ENCODE measurements at regions not wholly inside any gene's neighbourhood (a gene's known extent, or its start where the extent isn't known, plus 50 kb on each side); places are given as distances from the start of the nearest gene placed in this dataset.

DNA sequence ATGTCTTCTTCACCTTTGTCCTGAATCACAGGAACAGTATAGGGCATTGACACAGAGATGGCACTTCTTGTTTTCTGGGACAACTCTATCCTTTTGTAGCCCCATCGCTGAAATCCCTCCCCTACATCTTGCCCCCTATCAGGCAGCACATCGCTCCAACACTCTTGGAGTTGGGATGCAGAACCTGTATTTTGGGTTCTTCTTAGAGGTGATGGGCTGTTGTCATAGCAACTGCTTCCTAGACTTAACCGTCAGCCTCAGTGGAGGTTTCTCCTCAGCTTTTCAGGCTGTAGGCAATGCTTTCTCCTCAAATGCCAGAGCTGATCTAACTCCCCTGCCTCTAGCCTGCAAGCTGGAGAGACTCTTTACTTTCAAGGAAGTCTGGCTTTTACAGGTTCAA lies 99.9 kb upstream of the SPRED2 start:
- no peak overlapping the region for H3K14ac ChIP-seq (replicated peaks; ENCODE audit: low read depth, low read length)
- no peak overlapping the region for H3K18ac ChIP-seq (ENCODE audit: low read depth, low read length)
- H2BK20ac ChIP-seq (ENCODE audit: low read depth, low read length): no peak overlapping the region
- no peak overlapping the region for H3K4me3 ChIP-seq (ENCODE audit: insufficient read depth, low read depth, low read length)
- WGBS, 2 experiments (ENCODE audit: extremely low coverage in 2 of 2, insufficient read length in 1 of 2): no CpG with 5 or more reads among the region's 3 CpGs
- dilution Hi-C loops (cut with HindIII; ENCODE audit: low sequenced_read_pairs, unreplicated experiment): no loop called here
- no peaks in the 10 kb centered on the region for H3K9me1 ChIP-seq (ENCODE audit: insufficient read depth, low read length)
- no peak overlapping the region for H2AFZ ChIP-seq (replicated peaks; ENCODE audit: low read length, poor library complexity)
- no peaks in the 10 kb centered on the region for H3K9me3 ChIP-seq (ENCODE audit: control insufficient read depth, insufficient read depth, low read length)
- H3K9ac ChIP-seq (ENCODE audit: low read depth, low read length): no peak overlapping the region
- no peaks in the 10 kb centered on the region for H3K4me1 ChIP-seq (ENCODE audit: control insufficient read depth, insufficient read depth, low read length)
- H3K79me1 ChIP-seq (ENCODE audit: low read depth in 1 of 2, low read length in 2 of 2): no peaks in the 10 kb centered on the region
- peaks cover 21% of the 10 kb centered on the region for H3K27me3 ChIP-seq (ENCODE audit: control insufficient read depth, insufficient read depth, low read length)
- H3K27ac ChIP-seq (ENCODE audit: insufficient read depth, low read length): no peak overlapping the region
- POLR2A ChIA-PET (ENCODE audit: unreplicated experiment): no interaction called here
- H2BK5ac ChIP-seq (ENCODE audit: low read depth, low read length, poor library complexity, severe bottlenecking): no peak overlapping the region
- no peaks in the 10 kb centered on the region for H4K20me1 ChIP-seq (ENCODE audit: insufficient read depth, low read length)
- H2BK120ac ChIP-seq (ENCODE audit: low read depth, low read length): no peak overlapping the region
- CTCF ChIA-PET: no interaction called here
- H3K23ac ChIP-seq (ENCODE audit: low read depth, low read length): no peak overlapping the region
- intact Hi-C loops (cut with micrococcal nuclease): no loop called here
- H2AK9ac ChIP-seq (replicated peaks; ENCODE audit: low read depth, low read length, poor library complexity): no peak overlapping the region
- H2BK15ac ChIP-seq (ENCODE audit: low read depth, low read length): no peak overlapping the region
- H4K5ac ChIP-seq (ENCODE audit: low read depth, low read length): no peak overlapping the region
- in situ Hi-C loops (cut with MboI; ENCODE audit: low sequenced_read_pairs): no loop called here
- no peak overlapping the region for H3K4ac ChIP-seq (ENCODE audit: low read depth, low read length)
- no peak overlapping the region for H3K4me2 ChIP-seq (ENCODE audit: low read depth, low read length)
- BruUV-seq (replicated peaks): no TSS peak
- H3K56ac ChIP-seq (ENCODE audit: extremely low read depth, insufficient read depth, low read length): no peak overlapping the region
- DNase-seq (no peak), ATAC-seq (ENCODE audit: low read depth) (no peak)
- no peak overlapping the region for H4K91ac ChIP-seq (ENCODE audit: insufficient read depth, low read depth, low read length)
- no peaks in the 10 kb centered on the region for H3K36me3 ChIP-seq (ENCODE audit: control insufficient read depth, insufficient read depth, low read length)
- TF ChIP-seq FOS (IDR thresholded peaks at IDR 0.05; ENCODE audit: low read depth, low read length) (no peak), SMC3 (IDR thresholded peaks at IDR 0.05; ENCODE audit: low read depth, low read length) (no peak), CEBPB (IDR thresholded peaks at IDR 0.05; ENCODE audit: low read depth, low read length) (no peak), RFX5 (IDR thresholded peaks at IDR 0.05; ENCODE audit: low read depth, low read length) (no peak)
- no peak overlapping the region for H2AK5ac ChIP-seq (ENCODE audit: low read depth, low read length)
- no peak overlapping the region for H4K8ac ChIP-seq (ENCODE audit: low read depth in 2 of 2, low read length in 2 of 2)

All from IMR-90 (cell line).